ENCODE measurements at regions not wholly inside any gene's neighbourhood (a gene's known extent, or its start where the extent isn't known, plus 50 kb on each side); places are given as distances from the start of the nearest gene placed in this dataset.

GRCh38 chr1:69029649-69030048 is 532.8 kb upstream of the DEPDC1 start:
- TF ChIP-seq POLR2AphosphoS5 (IDR thresholded peaks at IDR 0.05; ENCODE audit: low read depth): no peak
- no peak for TF ChIP-seq CTCF (IDR thresholded peaks at IDR 0.05; ENCODE audit: insufficient read depth, low read length)
- no peak for TF ChIP-seq GABPA (IDR thresholded peaks at IDR 0.05; ENCODE audit: low read depth)

Measured in HL-60 (cell line).